HG03342 (cell line): ENCODE measurements at regions not wholly inside any gene's neighbourhood (a gene's known extent, or its start where the extent isn't known, plus 50 kb on each side); places are given as distances from the start of the nearest gene placed in this dataset.

Source experiments
- ATAC-seq: cut with Tn5 transposase; IDR thresholded peaks from one replicate; pipeline ENCODE4 v1.9.1; 2021; ENCODE audit warnings: mild to moderate bottlenecking, moderate library complexity; ENCODE audit not compliant: unreplicated experiment

- ATAC-seq, result no peak
These were observed 123.6 kb upstream of the GALNT15 start for GRCh38 chr3:16050641-16051467.

DNA sequence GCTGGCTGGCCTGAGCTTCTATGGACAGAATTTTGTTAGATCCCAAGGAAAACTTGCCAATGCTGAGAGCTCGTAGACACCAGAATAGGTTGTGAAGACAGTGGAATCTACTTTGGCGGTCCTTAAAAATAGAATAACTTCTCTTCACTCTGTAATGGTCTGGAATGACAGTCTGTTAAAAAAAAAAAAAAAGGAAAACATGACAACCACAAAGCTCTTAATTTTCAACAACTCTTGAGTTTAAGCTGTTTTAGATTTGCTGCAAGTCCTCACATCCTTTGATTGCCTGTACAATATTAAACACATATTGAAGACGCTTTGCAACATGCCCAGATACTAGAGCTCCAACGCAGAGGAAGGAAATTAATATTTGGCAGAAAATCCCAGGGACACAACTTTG, 122.8 kb upstream of the GALNT15 start:
- no peak for ATAC-seq

- no peak for ATAC-seq
These were observed 121.5 kb upstream of the GALNT15 start for GRCh38 chr3:16052964-16053363.

GRCh38 chr3:16053794-16054193, 120.7 kb upstream of the GALNT15 start:
- ATAC-seq, result no peak

DNA sequence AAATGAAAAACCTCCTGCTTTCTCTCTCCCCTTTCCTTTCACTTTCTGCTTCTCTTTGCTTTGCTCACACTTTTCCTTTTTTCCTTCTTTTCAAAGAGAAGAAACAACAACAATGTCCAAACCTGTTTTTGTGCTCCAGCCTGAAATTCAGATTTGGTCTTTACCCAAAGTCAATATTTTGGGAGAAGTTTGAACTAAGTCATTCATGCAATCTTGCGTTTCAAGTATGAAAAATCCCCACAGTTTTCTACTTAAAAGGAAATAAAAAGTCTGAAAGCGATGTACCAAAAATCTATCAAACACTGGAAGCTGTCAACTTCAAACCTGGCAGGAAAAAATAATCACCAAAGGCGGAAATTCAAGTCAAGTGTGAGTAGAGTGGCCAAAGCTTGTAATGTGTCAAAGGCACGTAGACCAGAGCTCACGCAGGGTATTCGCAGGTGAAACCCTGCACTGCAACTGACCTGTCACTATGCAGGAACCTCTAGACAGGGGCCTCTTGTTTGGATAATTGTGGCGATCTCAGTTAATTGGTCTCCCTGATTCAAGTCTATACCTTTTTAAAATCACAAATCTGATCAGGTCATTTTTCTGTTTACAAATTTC, 118.8 kb upstream of the GALNT15 start:
- no peak for ATAC-seq

GRCh38 chr3:16056217-16056616, 118.3 kb upstream of the GALNT15 start:
- ATAC-seq, result no peak

- no peak for ATAC-seq
These were observed 116.0 kb upstream of the GALNT15 start for GRCh38 chr3:16058521-16058920.

GRCh38 chr3:16059081-16059537, 115.4 kb upstream of the GALNT15 start:
- ATAC-seq, result no peak

DNA sequence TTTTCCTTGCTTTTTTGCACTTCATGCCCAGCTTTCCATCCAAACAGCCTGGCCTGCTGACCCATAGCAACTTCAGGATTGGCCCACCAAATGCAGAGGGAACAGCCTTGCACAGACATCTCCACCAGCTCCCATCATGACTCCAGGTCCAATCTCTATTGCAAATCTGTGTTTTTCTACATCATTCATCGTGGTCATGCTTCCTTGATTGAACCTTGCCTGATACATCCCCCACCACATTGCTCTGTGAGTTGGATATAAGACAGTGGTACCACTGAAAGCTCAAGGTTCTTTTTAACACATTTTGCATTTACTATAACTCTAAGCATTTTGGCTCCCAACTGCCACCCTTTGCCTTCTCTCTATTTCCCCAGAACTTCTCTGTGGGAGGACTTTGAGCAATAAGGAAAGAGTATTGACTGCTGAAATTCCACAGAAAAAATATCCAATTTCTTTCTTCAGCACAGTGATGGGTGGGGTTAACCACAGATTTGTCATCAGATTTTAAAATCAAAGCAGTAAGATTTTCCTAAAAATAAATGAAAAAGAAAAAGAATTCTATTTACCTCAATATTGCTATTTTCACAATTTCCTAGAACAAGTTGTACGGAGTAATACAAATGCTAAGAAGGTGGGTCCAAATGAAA, 114.6 kb upstream of the GALNT15 start:
- ATAC-seq, result no peak

GRCh38 chr3:16060358-16060852, 114.1 kb upstream of the GALNT15 start:
- no peak for ATAC-seq

DNA sequence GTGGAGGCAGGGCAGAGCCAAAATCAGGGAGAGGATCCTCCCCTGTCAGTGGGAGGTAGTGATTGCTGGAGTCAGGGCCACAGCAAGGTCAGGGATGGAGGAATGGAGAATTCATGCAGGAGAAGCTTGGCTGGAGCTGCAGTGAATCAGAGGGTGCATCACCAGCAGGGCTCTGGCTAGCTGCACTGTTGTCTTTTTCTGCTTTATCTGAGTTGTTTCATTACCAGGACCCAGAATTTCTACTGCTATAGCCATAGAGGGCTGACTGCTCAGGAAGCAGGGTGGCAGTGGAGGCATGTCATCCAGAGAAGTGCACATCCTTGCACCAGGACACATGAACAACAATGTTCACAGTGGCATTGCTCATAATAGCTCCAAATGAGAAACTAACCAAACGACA, 113.5 kb upstream of the GALNT15 start:
- ATAC-seq, result no peak

DNA sequence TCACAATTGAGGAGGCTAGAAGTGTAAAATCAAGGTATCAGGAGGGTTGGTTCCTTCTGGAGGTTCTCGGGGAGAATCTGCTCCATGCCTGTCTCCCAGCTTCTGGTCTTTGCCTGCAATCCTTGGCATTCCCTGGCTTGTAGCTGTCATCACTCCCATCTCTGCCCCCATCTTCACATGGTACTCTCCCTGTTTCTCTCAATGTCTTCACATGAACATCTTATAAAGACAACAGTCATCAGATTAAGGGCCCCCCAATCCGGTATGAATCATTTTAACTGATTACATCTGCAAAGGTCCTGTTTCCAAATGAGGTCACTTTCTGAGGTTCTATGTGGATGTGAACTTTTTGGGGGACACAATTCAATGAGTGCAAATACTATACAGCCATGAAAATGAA, 113.0 kb upstream of the GALNT15 start:
- no peak for ATAC-seq

DNA sequence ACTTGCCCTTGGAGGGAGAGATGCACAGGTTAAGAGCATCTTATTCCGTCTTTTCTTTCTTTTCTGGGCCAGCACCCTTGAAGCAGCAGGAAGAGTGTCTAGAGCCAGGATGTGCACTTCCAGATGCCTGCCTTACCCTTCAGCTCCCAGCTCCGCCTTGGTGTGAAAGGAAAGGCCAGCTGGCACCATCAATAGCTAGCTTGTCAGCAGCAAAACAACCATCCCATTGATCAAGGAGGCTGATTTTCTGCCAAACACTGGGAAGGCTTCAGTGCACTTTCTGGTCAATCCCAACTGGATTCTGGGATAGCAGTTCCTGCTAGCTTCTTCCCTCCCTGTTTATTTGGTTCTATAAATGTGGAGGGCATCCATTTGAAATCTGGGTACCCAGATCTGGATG, 110.9 kb upstream of the GALNT15 start:
- no peak for ATAC-seq

DNA sequence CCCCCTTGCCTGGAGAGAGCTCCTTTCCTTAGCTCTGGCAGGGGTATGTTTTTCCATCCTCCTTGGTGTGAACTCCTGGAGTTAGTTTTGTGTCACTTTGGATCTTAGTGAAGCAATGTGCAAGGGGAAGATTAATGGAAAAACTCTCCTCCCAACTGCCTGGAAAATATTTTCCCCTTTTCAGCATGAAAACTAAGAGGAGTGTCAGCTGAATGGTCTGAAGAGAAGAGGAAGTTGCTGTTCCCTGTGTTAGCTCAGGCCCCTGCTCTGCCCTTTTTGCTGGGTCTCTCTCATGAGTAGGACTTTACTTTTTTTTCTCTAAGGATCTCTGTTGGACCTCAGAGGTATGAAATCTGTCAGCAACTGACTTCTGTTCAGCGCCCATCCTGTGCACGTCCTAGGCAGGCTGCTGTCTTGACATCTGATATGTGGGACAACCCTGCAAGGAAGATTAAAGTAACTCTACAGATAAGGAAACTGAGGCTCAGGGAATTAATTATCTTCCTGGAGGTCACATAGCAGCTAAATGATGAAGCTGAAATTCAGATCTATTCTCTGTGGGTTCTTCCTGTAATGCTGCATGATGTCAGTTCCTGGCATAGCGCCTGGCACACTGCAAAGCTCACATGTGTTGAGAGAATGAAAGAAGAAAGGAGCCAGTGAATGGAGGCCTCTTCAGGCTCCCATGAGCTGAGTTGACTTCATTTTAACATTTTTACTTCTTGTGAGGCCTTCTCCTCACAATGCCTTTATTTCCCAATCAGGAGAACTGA, 109.7 kb upstream of the GALNT15 start:
- no peak for ATAC-seq

DNA sequence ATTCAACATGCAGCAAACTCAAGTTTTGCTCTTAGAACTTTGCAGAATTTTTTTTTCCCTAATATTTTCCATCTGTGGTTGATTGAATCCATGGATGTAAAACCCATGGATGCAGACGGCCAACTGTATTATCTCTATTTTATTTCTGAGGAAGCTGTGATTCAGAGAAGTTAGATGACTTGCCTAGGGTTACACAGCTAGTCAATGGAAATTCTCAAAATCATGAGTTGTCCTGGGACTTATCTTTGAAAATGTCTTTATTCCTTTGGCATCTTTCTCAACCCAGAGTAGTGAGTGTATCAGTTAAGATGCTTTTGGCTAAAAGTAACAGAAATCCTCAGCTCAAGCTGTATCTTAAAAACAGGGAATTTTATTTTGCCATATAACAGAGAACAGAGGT, 107.9 kb upstream of the GALNT15 start:
- no peak for ATAC-seq

GRCh38 chr3:16066975-16067374, 107.5 kb upstream of the GALNT15 start:
- no peak for ATAC-seq

- ATAC-seq, result no peak
These were observed 106.5 kb upstream of the GALNT15 start for GRCh38 chr3:16067837-16068471.

- ATAC-seq, result no peak
These were observed 105.1 kb upstream of the GALNT15 start for GRCh38 chr3:16069149-16069922.

DNA sequence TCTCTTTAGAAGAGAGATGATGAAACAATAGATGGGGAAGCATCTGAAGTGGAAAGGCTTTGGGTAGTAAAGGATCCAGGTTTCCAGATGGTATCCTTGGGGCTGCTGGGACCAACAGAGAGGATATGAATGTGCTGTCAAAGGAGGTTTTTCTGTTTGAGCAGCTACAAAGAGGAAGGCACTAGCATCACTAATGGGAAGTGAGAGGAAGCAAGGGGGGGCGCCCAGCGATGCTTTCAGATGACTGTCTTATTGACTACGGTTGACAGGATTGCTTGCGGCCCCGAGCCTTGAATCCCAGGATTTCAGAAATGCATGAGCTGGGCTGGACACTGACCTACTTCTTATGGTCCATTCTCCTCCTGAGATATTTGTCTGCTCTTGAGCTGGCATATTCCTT, 103.8 kb upstream of the GALNT15 start:
- ATAC-seq, result no peak

DNA sequence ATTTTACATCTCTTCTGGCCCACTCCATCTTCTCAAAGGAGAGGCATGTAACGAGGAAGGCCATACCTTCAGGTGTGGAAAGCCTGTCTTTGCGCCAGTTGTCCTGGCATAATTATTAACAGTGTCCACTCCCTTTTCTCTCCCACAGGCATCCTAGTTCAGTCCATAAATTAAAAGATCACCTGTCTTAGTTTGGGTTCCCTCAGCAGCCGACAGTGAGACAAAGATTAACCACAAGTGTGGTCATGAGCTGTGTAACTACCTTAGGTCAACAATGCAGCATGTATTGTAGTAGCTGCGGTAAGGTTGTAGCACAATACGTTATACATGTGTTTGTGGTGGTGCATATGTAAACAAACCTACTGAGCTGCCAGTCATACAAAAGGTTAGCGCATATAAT, 103.3 kb upstream of the GALNT15 start:
- no peak for ATAC-seq
